ENCODE measurements at regions not wholly inside any gene's neighbourhood (a gene's known extent, or its start where the extent isn't known, plus 50 kb on each side); places are given as distances from the start of the nearest gene placed in this dataset.
A peak's percentile ranks its signal among the peaks of the same experiment; 100 is the strongest.

GRCh38 chr2:60643747-60644146, 90.3 kb upstream of the BCL11A start:
- Histone ChIP-seq H3K4me3 (no peak overlapping the region), H3K9me1 (ENCODE audit: control insufficient read depth, insufficient read depth, low read length) (no peaks in the 10 kb centered on the region), H3K36me3 (ENCODE audit: control insufficient read depth, insufficient read depth, low read length) (no peaks in the 10 kb centered on the region), H3K79me2 (ENCODE audit: control insufficient read depth, insufficient read depth, low read length) (no peaks in the 10 kb centered on the region), H3K27ac (ENCODE audit: extremely low read depth, low read depth, low read length) (no peak overlapping the region), H3K9me3 (replicated peaks; ENCODE audit: control insufficient read depth, insufficient read depth, low read depth, low read length) (no peaks in the 10 kb centered on the region), H3K9ac (ENCODE audit: insufficient read depth in 1 of 2, low read depth in 2 of 2, low read length in 2 of 2) (no peak overlapping the region), H3K27me3 (ENCODE audit: control insufficient read depth in 2 of 2, insufficient read depth in 2 of 2, low read length in 2 of 2) (peaks cover 0 to 14% of the 10 kb centered on the region in 2 experiments; a peak in 3 of 5 replicates), H2AFZ (ENCODE audit: low read depth, low read length) (no peak overlapping the region), H4K20me1 (replicated peaks; ENCODE audit: control insufficient read depth, insufficient read depth, low read length) (no peaks in the 10 kb centered on the region), H3K4me2 (ENCODE audit: insufficient read depth, low read length) (no peak overlapping the region), H3K4me1 (replicated peaks in 1 of 2; ENCODE audit: control insufficient read depth in 2 of 2, insufficient read depth in 2 of 2, low read length in 2 of 2) (no peaks in the 10 kb centered on the region)
- TF ChIP-seq CREB3L1 (IDR thresholded peaks at IDR 0.05; ENCODE audit: borderline replicate concordance, low read depth) (no peak), GTF3C2 (IDR thresholded peaks at IDR 0.05; ENCODE audit: borderline replicate concordance, extremely low read depth, insufficient read length) (no peak), ZBTB40 (IDR thresholded peaks at IDR 0.05) (0 out of 2 replicates have a peak, but pooled peaks have one; percentile 13), ZBTB40 (CRISPR knock-in tag; IDR thresholded peaks at IDR 0.05) (no peak)
- 0% methylated on average over 7 of the region's 7 CpGs for WGBS (ENCODE audit: insufficient coverage, low coverage, missing lambda C conversion rate)
- BruUV-seq (replicated peaks) = no TSS peak
- DNase-seq (ENCODE audit: extremely low read depth in 1 of 4, low spot score in 3 of 4) (no peak), FAIRE-seq (no peak), ATAC-seq (no peak)
- intact Hi-C loops (cut with micrococcal nuclease) (no loop called here), in situ Hi-C loops (cut with MboI) (no loop called here)
- ChIA-PET CTCF (ENCODE audit: low intra/inter-chr PET ratio) (no interaction called here), POLR2A (interaction anchor here (0.6 to 1.1 kb wide), 2 partner anchors 17 to 34 kb away, joined by 3 read pairs; no protein-coding TSS in a partner anchor)

All from K562 (cell line).